Ramos (cell line): ENCODE measurements at regions not wholly inside any gene's neighbourhood (a gene's known extent, or its start where the extent isn't known, plus 50 kb on each side); places are given as distances from the start of the nearest gene placed in this dataset.

Source experiments
- in situ Hi-C: fragments of 300-500 bp; cut with MboI; formaldehyde crosslinking; loops from one replicate; pipeline ENCODE4 v1.14.3; 2022; ENCODE audit warnings: low sequenced_read_pairs; ENCODE audit not compliant: unreplicated experiment

DNA sequence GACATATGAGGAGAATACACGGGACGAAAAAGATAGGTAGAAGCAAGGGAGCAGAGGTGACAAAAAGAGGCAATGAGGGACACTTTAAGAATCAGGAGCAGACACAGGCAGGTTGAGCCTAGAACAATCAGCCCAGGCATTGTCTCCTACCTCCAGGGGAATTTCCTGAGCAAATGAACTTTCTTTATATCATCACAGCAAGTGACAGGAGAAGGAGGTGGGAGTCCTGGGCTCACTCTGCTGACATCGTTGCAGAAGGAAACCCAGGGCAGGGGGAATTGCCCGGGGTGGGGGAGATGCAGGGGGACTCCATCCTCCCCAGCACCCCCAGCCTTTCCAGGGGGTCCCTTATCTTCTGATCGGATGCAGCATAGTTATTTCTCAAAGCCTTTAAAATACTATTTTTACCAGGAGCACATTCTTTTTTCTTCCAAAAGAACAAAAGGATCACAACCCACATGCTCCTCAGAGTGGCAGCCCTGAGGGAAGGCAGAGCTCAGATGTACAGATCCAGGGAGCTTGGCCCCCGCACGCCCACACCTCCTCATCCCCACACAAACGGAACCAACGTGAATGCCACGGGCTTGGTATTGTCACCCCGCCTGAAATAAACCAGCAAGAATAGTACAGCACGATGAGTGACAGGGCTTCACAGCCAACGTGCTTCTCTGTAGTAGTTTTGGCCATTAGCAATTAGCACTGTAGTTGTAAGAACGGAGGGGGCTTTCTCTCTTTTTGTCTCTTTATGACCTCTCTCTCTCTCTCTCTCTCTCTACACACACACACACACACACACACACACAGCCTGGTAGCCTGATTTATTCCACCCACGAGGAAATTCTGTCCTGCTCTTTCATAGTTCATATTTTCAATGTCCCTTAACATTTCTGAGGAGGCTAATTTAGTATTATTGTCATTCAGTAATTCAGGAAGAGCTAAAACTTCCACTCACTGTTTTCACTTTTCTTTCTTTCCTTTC lies 169.5 kb upstream of the UBL3 start:
- in situ Hi-C loops: no loop called here

DNA sequence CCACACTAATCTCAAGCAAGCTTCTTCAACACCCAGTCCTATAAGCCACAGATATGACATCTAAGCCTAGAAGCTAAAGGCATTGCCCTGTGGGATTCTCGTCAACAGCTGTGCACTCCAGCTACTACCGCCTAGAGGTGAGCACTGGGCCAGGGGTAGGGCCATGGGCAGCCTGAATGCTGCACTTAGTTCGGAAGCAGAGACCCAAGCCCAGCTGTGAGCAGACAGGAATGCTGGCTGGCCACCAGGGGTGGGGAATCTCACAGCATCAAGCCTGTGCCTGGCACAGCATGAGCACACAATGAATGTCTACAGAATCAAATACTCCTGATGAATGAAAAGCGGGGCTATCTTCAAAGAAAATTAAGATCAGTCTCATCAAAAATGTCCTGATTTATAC lies 167.5 kb upstream of the UBL3 start:
- in situ Hi-C loops: no loop called here

DNA sequence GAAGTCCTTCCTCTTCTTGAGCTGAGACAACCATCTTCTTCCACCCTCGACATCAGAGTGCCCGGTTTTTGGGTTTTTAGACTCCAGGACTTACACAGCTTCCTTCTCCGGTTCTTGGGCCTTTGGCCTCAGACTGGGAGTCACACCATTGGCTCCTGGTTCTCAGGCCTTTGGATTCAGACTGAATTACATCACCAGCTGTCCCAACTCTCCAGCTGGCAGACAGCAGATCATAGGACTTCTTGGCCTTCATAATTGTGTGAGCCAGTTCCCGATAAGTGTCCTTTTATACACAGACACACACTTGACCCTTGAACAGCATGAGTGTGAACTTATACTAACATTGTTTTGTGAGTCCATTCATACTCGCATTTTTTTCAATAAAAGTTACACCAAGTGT lies 166.0 kb upstream of the UBL3 start:
- in situ Hi-C loops: no loop called here

DNA sequence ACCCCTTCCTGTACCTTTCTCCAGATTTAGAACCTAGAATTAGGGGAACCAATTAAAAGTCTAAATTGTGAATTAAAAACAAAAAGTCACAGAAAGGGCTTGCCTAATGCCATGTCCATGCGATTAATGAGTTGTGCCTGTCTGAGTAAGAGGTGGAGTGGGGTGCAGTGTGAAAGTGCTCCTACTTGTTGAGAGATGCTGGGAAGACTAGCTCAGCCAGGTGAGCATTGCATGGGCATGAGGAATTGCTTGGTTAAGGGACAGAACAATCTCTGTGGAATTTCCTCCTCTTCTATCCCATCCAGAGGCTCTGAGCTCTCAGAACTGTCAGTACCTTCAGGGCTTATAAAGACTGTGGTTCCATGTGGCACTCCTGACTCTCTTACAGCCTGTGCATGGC lies 159.0 kb upstream of the UBL3 start:
- in situ Hi-C loops: no loop called here

DNA sequence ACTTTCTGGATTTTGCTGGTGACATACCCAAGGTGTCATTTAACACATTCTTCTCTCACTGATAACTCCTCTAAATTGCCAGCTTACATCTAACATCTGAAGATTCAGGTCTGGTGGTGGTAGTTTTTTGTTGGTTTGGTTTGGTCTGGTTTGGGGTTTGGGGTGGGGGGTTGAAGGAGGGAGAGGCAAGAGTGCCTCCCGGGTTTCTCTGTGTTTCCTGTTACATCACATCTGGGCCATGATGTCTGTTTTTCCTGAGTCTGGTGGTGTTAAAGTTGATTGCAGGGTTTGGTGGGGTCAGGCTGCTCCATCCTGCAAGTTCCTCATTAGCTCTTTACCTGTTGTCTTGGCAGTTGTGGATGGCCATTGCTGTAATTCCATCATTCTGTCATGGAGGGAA lies 155.8 kb upstream of the UBL3 start:
- in situ Hi-C loops: no loop called here

DNA sequence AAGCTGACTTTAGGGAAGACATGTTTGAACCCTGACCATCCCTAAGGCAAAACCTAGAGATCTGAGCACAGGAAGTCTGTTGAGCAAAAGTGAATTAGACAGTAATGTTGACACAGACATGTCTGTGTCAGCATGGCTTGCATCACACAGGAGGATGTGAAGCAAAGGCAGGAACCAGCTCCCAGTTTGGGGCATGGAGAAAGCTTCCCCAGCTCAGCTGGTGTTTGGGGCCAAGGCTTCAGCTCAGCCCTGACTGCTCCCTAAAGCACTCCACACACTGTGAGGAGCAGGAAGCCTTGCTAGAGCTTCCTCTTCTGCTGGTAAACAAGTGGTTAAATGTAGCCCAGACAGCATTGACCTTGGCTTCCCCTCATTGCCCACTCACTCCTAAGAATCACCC lies 153.8 kb upstream of the UBL3 start:
- in situ Hi-C loops: no loop called here

DNA sequence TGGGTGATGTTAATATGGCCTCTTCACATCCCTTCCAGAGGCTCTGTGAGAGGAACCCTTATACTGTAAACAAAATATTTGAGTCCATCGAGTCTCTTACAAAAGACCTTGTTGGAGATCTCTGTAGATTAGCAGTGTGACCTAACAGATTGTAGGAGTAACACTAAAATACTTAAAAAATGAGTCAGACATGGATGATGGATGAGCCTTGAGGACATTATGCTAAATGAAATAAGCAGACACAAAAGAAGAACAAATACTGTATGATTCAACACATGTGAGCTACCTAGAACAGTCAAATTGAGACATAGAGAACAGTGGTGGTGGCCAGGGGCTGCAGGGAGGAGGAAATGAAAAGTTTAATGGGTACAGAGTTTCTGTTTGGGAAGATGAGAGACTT lies 152.2 kb upstream of the UBL3 start:
- in situ Hi-C loops: no loop called here

DNA sequence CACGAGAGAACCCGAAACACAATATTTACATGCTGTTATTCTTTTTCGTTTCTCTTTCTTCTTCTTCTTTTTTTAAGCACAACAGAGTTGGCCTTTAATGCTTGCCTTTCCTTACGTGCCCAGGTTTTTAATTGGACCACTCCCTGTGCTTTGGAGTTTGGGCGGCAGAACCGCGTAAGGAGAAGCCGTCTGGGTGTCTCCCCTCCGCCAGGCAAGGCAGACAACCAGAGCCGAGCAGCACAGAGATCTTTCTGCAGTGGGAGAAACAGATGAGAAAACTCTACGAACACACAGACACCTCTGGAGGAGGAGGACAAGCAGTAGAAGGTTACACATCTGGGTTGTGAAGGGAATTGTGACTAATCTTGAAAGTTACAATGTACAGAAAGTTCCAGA lies 150.0 kb upstream of the UBL3 start:
- in situ Hi-C loops: no loop called here

DNA sequence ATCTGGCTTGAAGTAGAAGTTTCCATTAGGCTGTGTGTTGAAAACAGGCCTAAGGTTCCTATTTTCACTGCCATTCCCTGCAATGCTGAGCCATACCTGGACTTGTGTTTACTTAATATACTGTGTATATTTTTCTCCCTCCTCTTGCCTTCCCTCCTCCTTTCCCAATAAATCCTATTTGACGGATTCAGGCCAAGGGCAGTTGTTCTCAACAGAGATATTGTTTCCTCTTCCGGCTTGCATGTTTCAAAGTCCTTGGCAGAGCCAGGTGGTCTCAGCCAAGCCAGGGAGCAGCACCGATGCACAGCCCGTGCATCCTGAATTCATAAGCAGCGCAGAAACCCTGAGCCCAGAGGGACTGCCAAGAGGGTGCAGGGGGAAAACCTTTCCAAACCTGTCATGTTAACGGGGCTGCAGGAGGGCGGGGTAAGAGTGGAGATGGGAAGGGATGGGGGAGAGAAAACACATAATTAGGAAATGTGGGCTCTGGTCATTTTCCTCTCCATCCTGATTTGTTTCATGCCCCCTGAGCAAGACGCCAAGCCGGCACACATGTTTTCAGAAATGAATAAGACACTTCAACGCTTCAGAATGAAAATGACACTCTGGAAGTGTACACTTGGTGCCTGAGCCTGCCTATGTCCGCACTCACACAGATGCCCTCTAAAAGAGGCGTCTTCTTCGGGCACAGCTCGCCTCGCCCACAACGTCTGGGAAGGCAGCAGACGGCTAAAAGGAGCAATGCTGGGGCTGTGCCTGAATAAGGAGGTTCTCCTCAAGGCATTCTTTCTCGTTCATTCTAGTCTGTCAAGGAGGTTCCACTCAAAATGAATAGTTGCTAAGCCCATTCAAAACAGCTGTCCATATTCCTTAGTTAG lies 149.3 kb upstream of the UBL3 start:
- in situ Hi-C loops: no loop called here

DNA sequence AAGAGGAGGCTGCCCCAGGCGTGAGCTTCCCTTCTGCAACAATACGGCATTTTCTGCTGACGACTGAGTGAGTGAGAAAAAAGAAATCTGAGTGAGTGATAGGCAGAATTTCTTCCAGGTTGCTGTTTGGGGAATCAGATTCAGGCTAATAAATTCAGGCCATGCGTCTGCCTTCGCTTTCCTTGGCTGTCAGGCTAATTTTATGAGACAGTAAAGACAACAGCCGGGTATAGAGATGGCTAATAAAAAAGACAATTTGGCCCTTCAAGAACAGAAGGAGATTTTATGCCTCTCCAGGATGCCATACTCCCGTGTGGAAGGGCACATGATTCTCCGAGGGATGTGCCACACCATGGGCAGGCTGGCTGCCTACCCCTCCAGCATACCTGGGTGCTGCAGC lies 145.9 kb upstream of the UBL3 start:
- in situ Hi-C loops: no loop called here

DNA sequence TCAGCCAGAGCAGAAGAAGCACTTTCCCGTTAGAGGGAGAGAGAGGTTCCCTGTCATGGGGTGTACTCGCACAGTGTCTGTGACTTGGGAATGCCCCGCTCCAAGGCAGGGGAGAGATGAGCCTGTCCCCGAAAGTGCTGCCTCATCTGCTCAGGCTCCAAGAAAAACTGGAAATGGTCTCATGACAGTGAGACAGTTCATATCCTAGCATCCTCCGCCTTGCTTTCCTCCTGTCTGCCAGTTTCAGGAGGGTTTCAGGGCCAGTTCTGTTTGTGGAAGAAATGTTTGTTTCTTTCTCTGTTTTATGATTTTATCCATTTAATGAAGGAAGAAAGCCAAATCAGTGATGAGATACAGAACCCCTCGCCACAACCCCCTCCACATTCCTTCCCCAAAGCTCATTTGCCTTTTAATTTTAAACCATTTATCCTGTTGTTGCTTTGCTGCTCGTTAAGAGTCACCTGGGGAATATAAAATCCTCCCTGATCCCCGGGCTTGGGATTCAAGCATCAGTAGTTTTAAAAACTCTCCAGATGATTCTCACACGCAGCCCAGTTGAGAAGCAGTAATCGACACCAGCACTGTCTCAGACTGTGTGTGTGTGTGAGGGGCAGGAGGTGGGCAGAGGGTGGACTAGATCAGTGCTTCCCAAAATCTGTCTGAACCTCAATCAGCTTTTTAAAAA lies 144.6 kb upstream of the UBL3 start:
- in situ Hi-C loops: no loop called here

DNA sequence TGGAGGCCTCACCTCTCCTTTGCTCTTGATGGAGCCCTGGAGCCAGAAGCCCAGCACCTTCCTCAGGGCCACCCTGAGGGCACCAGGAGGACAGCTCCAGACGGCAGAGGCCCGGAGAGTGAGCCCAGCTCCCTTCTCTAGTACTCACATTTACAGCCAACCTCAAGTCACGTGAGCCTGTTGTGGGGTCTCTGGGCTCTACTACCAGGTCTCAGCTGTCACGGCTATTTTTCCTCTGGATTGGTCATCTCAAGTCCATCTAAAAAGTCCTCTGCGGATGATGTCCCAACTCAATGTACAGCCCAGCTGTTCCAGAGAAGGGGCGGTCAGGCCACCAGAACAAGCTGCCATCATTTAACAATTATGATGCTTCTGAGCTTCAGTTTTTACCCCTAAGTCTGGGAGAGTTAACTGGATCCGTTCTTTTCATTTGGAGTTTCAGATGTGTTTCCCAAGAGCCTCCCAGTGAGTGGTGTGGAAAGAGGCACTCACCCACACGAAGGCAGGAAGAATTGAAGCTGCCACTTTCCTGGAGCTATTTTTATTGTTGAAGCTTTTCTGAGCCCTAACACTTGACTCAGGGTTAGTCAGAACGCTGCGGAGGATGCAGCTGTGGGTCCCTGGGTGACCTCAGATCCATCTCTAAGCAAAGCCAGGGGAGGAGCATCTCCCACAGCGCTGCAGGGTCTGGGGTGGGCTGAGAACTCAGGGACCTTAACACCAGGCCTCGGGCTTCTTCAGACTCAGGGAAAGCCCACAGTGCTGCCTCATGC lies 143.5 kb upstream of the UBL3 start:
- in situ Hi-C loops: no loop called here

DNA sequence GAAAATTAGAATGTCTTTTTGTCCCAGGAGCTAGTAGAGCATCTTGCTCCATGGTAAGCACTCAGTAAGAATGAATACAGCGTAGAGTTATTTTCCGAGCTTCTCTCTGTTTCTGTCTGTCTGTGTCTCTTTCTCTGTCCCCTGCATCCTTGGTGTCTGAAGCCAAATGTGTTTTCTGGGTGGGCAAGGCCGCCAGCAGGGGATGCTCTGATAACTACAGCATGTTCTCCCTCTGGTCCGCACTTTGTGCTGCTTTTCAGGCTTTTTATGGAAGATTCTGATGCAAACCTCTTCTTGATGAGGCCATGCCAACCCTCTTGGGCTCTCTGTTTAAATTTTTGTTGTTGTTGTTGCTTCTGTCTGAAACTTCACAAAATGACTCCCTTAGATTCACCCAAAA lies 142.8 kb upstream of the UBL3 start:
- in situ Hi-C loops: no loop called here

DNA sequence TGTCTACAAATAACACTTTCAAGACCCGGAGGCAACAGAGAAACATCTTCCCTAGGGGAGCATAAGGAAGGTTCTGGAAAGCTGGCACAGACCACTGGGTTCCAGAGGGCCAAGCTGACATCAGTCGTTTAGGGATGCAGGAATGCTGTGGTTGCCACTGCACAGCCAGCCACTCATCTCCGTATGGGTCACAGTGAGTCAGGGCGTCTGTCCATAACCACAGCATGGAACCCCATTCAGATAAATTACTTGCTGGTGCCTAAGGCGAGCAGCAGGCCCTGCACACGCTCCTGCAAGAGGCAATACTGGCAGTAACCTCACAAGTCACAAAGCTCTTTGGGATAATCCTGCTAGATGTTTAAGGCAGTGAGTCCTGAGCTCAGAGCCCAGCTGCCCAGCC lies 140.9 kb upstream of the UBL3 start:
- in situ Hi-C loops: no loop called here

DNA sequence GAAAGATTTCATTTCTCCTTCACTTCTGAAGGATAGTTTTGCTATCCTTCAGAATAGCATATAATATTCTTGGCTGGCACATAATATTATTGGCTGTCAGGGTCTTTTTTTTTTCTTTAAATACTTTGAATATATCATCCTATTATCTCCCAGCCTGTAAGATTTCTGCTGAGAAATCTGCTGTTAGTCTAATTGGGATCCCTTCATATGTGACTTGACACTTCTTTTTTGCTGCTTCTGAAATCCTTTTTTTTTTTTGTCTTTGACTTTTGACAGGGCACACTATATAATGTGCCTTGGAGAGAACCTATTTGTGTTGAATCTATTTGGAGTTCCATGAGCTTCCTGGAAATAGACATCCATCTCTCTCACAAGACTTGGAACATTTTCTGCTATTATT lies 136.9 kb upstream of the UBL3 start:
- in situ Hi-C loops: no loop called here

DNA sequence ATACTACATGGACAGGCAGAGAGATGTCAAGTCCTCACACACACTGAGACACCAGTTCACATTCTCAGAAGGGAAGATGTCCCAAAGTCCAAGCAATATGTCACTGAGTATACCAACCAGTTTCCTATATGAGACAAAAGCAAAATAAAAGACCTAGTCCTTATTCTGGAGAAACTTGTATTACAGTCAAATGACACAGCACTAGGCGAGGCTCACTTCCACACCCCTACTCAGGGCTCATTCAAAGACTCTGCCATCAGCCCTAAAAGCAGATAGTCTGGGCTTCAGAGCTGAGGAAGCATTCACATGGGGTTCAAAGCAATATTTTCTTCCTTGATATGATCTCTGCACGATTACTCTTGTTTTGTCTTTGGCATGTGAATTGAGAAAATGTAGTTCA lies 129.9 kb upstream of the UBL3 start:
- in situ Hi-C loops: no loop called here

DNA sequence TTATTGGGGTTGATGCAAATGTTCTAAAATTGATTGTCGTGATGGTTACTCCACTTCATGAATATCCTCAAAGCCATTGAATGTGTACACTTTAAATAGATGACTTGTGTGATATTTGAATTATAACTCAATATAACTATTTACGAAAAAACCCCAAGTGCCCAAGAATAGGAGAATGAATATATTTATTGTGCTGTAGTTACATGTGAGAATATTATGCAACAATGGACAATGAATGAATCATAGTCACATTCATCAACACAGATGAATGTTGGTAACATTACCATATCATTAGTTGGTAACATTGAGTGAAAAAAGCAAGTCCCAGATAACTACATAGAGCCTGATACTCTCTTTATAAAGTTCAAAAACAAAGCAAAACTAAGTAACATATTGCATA lies 127.8 kb upstream of the UBL3 start:
- in situ Hi-C loops: no loop called here

DNA sequence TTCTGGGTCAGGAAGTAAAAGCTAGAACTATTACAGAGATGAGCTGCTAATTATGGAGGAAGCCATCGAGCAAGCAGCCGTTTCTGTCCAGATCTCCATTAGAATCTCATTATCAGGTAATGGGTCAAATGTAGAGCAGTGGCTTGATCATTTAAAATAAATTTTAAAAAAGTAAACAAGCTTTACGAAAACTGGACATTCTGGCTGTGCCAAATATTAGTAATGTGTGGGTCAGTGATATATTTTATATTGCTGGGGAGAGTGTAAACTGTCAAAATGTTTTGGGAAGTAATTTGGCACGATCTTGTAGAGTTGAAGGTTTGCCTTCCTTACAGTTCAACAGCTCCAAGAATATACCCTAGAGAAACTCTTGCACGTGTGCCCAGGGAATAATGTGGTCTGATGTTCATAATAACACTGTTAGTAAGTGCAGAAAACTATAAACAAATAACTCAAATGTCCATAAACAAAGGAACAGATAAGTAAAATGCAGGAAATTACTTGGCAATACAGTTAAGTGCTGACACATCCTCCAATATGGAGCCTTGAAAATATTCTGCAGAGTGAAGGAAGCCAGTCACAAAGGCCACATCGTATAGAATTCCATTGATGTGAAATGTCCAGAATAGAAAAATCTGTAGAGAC lies 127.2 kb upstream of the UBL3 start:
- in situ Hi-C loops: no loop called here

DNA sequence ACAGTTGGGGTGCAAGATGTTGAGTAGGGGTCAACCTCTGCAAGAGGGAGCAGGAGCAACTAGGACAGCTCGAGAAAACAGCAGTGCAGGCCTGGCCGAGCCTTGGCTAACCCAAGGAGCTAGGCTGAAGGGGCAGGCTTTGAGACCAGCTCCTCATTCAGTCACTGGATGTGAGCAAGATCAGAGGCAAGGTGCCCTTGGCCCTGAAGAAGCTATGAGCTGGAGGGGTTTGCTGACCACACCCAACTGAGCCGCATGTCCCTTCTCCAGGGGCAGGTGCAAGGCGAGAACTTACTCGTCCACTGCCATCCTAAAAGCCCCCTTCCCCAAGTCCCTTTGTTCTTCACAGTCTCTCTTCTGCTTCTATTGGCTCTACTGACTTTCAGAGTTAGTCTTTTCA lies 126.1 kb upstream of the UBL3 start:
- in situ Hi-C loops: no loop called here

DNA sequence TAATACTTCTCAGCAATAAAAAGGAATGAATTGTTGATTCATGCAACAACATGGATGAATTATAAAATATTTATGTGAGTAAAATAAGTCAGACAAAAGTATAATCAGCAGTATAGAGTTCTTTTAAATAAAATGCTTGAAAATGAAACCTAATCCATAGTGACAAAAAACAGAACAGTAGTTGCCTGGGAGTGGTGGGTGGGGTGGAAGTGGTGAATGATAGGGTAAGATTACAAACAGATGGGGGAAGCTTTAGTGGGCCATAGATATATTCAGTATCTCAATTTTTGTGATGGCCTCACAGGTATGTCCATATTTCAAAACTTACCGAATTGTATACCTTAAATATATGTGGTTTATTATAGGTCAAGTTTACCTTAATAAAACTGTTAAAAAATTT lies 124.9 kb upstream of the UBL3 start:
- in situ Hi-C loops: no loop called here
